VCaP (cell line): ENCODE measurements at regions not wholly inside any gene's neighbourhood (a gene's known extent, or its start where the extent isn't known, plus 50 kb on each side); places are given as distances from the start of the nearest gene placed in this dataset.

Experiments
- H3K27ac ChIP-seq: fragments of 450-650 bp; 2 replicates; pipeline ENCODE4 v1.5.1; 2017
- CTCF ChIP-seq: fragments of 450-650 bp; conservative IDR thresholded peaks from 2 replicates; pipeline ENCODE4 v1.5.1; 2017; ENCODE audit warnings: mild to moderate bottlenecking, moderate library complexity

GRCh38 chr13:106246666-106247188, 288.7 kb downstream of the EFNB2 start:
- no peak overlapping the region for H3K27ac ChIP-seq
- TF ChIP-seq CTCF = no peak

DNA sequence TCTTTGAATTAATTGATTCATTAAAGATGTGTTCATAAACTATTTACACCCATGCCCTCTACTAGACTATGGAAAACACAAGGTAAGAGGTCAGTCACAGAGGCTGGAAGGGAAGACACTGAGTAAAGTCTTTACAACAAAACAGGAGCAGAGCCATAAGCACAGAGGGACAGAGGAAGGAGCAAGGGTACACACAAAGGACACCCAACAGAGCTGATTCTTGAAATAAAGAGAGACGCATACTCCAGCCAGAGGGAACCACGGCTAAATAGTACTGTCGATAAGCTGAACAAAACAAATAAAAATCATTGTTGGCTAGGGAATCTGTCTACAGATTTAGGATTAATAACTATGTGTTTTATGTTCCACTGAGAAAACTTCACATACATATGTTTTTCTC, 289.2 kb downstream of the EFNB2 start:
- no peak overlapping the region for H3K27ac ChIP-seq
- no peak for TF ChIP-seq CTCF

DNA sequence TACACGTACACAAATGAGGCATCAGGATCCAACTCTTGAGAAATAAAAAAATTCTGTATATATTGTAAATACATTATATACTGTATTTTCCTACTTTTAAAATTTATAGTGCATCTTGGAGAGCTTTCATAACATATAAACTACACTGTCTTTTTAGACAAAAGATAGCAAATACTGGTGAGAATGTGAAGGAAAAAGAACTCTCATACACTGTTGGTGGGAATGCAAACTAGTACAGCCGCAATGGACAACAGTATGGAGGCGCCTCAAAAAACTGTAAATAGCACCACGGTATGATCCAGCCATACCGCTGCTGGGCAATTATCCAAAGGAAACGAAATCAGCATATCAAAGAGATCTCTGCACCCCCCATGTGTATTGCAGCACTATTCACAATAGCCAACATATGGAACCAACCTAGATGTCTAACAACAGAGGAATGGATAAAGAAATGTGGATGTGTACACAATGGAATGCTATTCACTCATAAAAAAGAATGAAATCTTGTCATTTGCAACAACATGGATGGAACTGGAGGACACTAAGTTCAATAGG, 292.4 kb downstream of the EFNB2 start:
- no peak for TF ChIP-seq CTCF
- no peak overlapping the region for H3K27ac ChIP-seq

DNA sequence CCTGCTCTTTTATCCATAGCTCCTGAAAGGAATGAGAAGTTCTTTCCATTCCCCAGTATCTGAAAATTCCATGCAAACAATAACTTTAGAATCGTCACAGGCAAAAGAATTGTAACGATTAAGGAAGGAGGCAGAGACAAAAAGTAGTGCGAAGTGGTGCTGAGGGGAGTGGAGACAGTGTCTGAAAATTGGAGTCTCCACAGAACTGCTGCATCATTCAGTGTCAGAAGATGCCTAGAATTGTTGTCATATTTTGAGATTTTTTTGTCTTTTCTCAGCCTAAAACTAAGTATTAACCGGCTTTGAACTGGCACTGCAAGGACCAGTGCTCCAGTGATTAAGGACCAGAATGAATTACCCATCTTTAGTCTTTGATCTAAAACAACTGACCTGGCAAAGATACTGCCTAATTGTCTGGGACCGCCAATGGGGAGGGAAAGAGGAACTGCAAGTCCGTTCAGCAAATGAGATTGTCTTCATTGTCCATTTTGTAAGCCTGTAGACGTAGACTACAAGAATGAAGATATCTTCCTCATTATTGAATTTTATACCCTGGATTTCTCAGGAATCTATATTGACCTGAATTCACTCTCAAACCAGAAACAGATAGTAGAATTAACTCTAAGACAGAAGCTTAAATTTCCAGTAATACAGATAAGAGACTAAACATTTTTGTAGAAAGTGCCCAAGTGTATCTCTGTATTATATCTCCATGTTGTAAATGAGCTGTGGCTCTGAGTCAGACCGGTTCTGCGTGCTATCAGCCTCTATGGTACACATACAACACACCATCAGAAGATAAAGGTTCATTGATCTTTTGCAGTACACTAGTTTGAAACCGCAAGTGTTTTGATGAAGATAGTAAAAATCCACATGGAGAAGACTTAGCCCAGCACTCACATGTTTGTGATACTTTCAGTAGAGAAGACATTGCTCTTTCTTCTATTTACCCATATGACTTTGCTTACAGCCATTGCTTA, 293.2 kb downstream of the EFNB2 start:
- no peak overlapping the region for H3K27ac ChIP-seq
- TF ChIP-seq CTCF = no peak

DNA sequence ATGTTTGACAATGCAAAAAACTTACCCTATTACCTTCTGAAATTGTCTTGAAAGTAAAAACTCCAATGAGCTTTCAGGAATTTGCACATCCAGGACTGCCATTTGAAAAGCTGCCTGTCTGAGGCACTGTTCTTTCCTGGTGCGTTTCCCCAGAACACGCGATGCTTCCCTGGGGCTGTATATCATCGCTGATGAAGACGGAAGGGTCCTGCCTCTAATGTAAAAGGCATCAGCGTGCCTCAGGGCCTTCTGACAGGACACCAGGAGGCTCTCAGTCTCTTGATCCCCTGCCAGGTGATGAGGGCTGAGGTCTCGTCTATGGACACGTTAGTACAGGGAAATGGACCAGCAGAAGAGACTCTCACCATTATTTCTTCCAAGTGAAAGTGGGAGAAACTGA, 296.8 kb downstream of the EFNB2 start:
- TF ChIP-seq CTCF = no peak
- H3K27ac ChIP-seq = no peak overlapping the region

- TF ChIP-seq CTCF = no peak
- H3K27ac ChIP-seq = no peak overlapping the region
Observed at GRCh38 chr13:106234636-106235035, 300.8 kb downstream of the EFNB2 start.

- TF ChIP-seq CTCF = no peak
- no peak overlapping the region for H3K27ac ChIP-seq
Observed at GRCh38 chr13:106233134-106233735, 302.2 kb downstream of the EFNB2 start.
